Tibial nerve (tissue), 3 donors: ENCODE measurements at regions not wholly inside any gene's neighbourhood (a gene's known extent, or its start where the extent isn't known, plus 50 kb on each side); places are given as distances from the start of the nearest gene placed in this dataset.
"Not testable (repeated sequence)": the region's sequence is repeated elsewhere in the genome, so short reads cannot be mapped to it uniquely, and the experiment has no call there.

ENCODE experiments used
- POLR2A ChIP-seq, 2 donors: fragments of 450-650 bp; IDR thresholded peaks; one replicate each; pipeline ENCODE4 v1.6.1; 2017; ENCODE audit warnings: antibody characterized with exemption in 2 of 2, mild to moderate bottlenecking in 2 of 2, moderate library complexity in 2 of 2
- TF ChIP-seq, protein P1 (sequence below), 5 experiments: fragments of 200-600 bp in 3 of 5; fragments of 450-650 bp in 2 of 5; sonication (generic) in 3 of 5; IDR thresholded peaks; one replicate each; pipeline ENCODE4 v1.5.1; 2016 to 2019; ENCODE audit warnings: antibody characterized with exemption in 5 of 5, mild to moderate bottlenecking in 3 of 5, moderate library complexity in 2 of 5

DNA sequence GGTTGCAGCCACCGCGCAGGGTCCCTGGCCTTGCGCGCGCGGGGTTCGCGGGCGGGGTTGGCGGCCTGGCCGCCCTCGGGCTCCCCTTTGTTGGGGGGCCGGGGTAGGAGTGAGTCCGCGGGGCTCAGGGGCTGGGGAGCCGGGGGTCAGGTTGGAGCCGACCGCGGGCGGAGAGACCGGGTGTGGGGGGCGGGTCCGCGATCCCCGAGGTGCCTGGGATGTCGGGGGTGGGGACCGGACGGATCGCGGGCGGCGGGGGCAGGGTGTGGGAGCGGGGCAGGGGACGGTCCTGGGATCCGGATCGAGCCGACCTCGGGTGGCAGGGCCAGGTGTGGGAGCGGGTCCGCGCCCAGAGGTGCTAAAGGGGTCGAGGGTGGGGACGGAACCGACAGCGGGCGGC lies 4410.0 kb upstream of the TPTE start:
- TF ChIP-seq, protein P1, sequence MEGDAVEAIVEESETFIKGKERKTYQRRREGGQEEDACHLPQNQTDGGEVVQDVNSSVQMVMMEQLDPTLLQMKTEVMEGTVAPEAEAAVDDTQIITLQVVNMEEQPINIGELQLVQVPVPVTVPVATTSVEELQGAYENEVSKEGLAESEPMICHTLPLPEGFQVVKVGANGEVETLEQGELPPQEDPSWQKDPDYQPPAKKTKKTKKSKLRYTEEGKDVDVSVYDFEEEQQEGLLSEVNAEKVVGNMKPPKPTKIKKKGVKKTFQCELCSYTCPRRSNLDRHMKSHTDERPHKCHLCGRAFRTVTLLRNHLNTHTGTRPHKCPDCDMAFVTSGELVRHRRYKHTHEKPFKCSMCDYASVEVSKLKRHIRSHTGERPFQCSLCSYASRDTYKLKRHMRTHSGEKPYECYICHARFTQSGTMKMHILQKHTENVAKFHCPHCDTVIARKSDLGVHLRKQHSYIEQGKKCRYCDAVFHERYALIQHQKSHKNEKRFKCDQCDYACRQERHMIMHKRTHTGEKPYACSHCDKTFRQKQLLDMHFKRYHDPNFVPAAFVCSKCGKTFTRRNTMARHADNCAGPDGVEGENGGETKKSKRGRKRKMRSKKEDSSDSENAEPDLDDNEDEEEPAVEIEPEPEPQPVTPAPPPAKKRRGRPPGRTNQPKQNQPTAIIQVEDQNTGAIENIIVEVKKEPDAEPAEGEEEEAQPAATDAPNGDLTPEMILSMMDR (IDR thresholded peaks at IDR 0.05) = not testable (repeated sequence)
- TF ChIP-seq POLR2A (IDR thresholded peaks at IDR 0.05) = not testable (repeated sequence)
